OCI-LY7 (cell line): ENCODE measurements at regions not wholly inside any gene's neighbourhood (a gene's known extent, or its start where the extent isn't known, plus 50 kb on each side); places are given as distances from the start of the nearest gene placed in this dataset.

Experiments
- EZH2phosphoT487 ChIP-seq: fragments of 200-600 bp; sonication (generic); IDR thresholded peaks from 2 replicates; pipeline ENCODE4 v1.6.1; 2018; ENCODE audit warnings: low read depth, borderline replicate concordance, mild to moderate bottlenecking, mixed run types, antibody characterized with exemption, low read length, moderate library complexity, mixed read lengths
- TF ChIP-seq, protein P1 (sequence below): fragments of 200-600 bp; sonication (generic); conservative IDR thresholded peaks from 2 replicates; pipeline ENCODE4 v1.5.1; 2014; ENCODE audit warnings: mild to moderate bottlenecking, antibody characterized with exemption, low read length, moderate library complexity, mixed read lengths

DNA sequence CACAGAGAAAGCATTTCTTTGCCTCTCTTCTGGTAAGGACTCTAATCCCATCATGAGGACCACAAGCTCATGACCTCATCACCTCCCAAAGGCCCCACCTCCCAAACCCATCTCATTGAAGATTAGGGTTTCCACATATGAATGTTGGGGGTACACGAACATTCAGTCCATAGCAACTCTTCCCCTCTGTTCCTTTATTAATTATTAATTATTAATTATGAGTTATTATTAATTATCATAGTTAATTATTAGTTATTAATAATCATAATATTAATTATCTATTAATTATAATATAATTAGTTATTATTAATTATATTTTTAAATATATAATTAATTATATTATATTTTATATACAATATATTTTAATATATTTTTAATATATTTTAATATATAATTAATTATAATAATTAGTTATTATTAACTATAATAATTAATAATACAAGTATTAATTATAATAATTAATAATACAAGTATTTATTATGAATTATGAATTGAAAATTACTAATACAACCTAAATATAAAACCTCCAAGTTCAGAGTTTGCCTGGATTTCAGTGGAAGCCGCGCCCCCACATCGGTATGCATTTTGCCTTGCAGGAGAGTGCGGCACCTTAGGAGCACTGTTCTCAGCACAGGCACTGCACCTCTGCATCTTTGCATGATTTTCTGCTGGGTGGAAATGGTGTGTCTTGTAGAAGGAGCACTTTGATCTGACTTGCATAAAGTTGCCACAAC lies 128.0 kb upstream of the FGF3 start:
- TF ChIP-seq, protein P1, sequence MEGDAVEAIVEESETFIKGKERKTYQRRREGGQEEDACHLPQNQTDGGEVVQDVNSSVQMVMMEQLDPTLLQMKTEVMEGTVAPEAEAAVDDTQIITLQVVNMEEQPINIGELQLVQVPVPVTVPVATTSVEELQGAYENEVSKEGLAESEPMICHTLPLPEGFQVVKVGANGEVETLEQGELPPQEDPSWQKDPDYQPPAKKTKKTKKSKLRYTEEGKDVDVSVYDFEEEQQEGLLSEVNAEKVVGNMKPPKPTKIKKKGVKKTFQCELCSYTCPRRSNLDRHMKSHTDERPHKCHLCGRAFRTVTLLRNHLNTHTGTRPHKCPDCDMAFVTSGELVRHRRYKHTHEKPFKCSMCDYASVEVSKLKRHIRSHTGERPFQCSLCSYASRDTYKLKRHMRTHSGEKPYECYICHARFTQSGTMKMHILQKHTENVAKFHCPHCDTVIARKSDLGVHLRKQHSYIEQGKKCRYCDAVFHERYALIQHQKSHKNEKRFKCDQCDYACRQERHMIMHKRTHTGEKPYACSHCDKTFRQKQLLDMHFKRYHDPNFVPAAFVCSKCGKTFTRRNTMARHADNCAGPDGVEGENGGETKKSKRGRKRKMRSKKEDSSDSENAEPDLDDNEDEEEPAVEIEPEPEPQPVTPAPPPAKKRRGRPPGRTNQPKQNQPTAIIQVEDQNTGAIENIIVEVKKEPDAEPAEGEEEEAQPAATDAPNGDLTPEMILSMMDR: no peak
- no peak for TF ChIP-seq EZH2phosphoT487
